Naive thymus-derived CD8-positive, alpha-beta T cell (primary cell): ENCODE measurements at regions not wholly inside any gene's neighbourhood (a gene's known extent, or its start where the extent isn't known, plus 50 kb on each side); places are given as distances from the start of the nearest gene placed in this dataset.
A peak's percentile ranks its signal among the peaks of the same experiment; 100 is the strongest.

Experiments used
- ATAC-seq, 2 donors: fragments of 150-1000 bp; cut with Tn5 transposase in 1 of 2; sonication (Bioruptor Pico), chemical (Tn5 transposase) in 1 of 2; 1 replicate in 1 of 2; 2 replicates in 1 of 2; pipeline ENCODE4 v1.10.0; 2021; ENCODE audit warnings: mild to moderate bottlenecking in 2 of 2, moderate library complexity in 2 of 2
- POLR2A ChIA-PET: fragments of 350-600 bp; sonication (Branson Sonifier 250); formaldehyde crosslinking; loops from one replicate; lab custom pipeline; 2021; ENCODE audit warnings: antibody characterized with exemption; lab: Charles Lee
- DNase-seq, 10 donors: peaks; one replicate each; pipeline versions ENCODE4 v3.0.0 to v3.0.0-alpha.2; 2020 to 2022
- H3K27ac Mint-ChIP-seq, 10 donors: one replicate each; pipeline ENCODE4 v1.8.0; 2020 to 2022; ENCODE audit warnings: mild to moderate bottlenecking in 10 of 10, mixed read lengths in 10 of 10, moderate library complexity in 4 of 10, inconsistent platforms in 1 of 10
- H3K27me3 Mint-ChIP-seq, 5 donors: one replicate each; pipeline ENCODE4 v1.8.0; 2021 to 2022; ENCODE audit warnings: mixed read lengths in 5 of 5
- H3K36me3 Mint-ChIP-seq, 3 donors: one replicate each; pipeline ENCODE4 v1.8.0; 2020 to 2022; ENCODE audit warnings: mixed read lengths in 3 of 3, mild to moderate bottlenecking in 2 of 3, inconsistent platforms in 1 of 3
- H3K4me1 Mint-ChIP-seq, 4 donors: one replicate each; pipeline ENCODE4 v1.8.0; 2021 to 2022; ENCODE audit warnings: mixed read lengths in 4 of 4
- H3K4me3 Mint-ChIP-seq, 10 donors: one replicate each; pipeline ENCODE4 v1.8.0; 2020 to 2022; ENCODE audit warnings: mild to moderate bottlenecking in 10 of 10, mixed read lengths in 10 of 10, moderate library complexity in 6 of 10, inconsistent platforms in 1 of 10
- H3K9me3 Mint-ChIP-seq, 9 donors: one replicate each; pipeline ENCODE4 v1.8.0; 2020 to 2022; ENCODE audit warnings: mixed read lengths in 9 of 9, mild to moderate bottlenecking in 3 of 9, inconsistent platforms in 1 of 9, moderate library complexity in 1 of 9

DNA sequence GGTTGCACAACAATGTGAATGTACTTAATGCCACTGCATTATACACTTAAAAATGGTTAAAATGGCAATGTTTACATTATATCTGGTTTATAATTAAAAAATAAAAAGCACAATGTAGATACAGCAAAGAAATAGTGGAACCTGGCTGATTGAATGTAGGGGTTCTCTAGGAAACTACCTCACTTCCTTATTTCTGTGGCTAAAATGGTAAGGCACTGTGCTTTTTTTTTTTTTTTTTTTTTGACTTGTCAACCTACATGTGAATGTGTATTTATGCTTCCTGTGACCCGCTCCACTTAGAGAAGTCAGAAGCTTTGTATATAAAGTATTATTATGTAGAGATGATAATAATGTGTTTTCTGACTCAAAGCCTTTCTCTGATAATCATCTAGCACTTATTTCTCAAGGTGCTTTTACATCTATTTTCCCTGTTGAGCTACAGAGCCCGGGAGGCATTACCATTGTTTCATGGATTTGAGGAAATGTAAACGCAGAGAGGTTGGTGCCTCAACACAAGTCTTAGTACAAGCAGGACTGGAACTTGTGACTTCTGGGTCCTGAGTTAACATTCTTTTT lies 55.0 kb downstream of the SOX4 start:
- POLR2A ChIA-PET: no interaction called here
- ATAC-seq (no peak), DNase-seq (no peak)
- Mint-ChIP-seq H3K4me3 (no peak overlapping the region), H3K36me3 (peaks cover 0 to 6% (median 0%) of the 10 kb centered on the region in 3 donors), H3K9me3 (peaks cover 0 to 17% (median 6%) of the 10 kb centered on the region in 9 donors), H3K27me3 (peaks cover 0 to 10% (median 2%) of the 10 kb centered on the region in 5 donors), H3K27ac (no peak overlapping the region), H3K4me1 (no peaks in the 10 kb centered on the region)

DNA sequence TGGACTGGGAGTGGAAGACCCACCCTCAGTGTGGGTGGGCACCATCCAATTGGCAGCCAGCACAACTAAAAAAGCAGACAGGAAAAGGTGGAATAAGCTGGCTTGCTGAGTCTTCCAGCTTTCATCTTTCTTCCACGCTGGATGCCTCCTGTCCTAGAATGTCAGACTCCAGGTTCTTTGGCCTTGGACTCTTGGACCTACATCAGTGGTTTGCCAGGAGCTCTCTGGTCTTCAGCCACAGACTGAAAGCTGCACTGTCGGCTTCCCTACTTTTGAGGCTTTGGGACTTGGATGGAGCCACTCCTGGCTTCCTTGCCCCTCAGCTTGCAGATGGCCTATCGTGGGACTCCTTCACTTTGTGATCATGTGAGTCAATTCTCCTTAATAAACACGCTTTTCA lies 59.8 kb downstream of the SOX4 start:
- peaks cover 0 to 17% (median 6%) of the 10 kb centered on the region in 9 donors for H3K9me3 Mint-ChIP-seq
- no peak for DNase-seq
- H3K36me3 Mint-ChIP-seq: peaks cover 0 to 6% (median 0%) of the 10 kb centered on the region in 3 donors
- peaks cover 0 to 4% (median 2%) of the 10 kb centered on the region in 5 donors for H3K27me3 Mint-ChIP-seq
- no peaks in the 10 kb centered on the region for H3K4me1 Mint-ChIP-seq
- no peak overlapping the region for H3K27ac Mint-ChIP-seq
- POLR2A ChIA-PET: no interaction called here
- no peak for ATAC-seq
- no peak overlapping the region for H3K4me3 Mint-ChIP-seq

DNA sequence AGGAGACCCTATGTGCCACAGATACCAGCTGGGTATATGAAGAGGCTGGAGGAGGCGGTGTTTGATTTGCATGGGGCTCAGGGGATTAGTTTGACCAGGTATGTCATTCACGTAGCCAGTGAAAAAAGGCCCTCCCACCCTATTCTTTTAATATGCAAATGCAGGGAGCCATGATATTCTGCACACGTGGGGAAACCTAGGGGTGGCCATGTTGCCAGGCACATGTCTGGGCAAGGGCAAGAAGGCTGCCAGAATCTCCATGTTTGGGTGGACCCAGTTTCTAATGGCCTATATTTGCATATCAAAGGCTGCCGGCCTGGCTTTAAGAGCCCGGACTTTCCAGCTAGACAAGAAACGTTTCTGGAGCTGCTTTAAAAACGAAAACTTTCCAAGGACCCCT lies 60.4 kb downstream of the SOX4 start:
- Mint-ChIP-seq H3K9me3 (peaks cover 0 to 17% (median 6%) of the 10 kb centered on the region in 9 donors), H3K4me1 (no peaks in the 10 kb centered on the region), H3K4me3 (no peak overlapping the region), H3K27ac (no peak overlapping the region), H3K27me3 (peaks cover 0 to 9% (median 2%) of the 10 kb centered on the region in 5 donors), H3K36me3 (peaks cover 0 to 6% (median 0%) of the 10 kb centered on the region in 3 donors)
- DNase-seq (no peak), ATAC-seq (no peak)
- POLR2A ChIA-PET: no interaction called here

DNA sequence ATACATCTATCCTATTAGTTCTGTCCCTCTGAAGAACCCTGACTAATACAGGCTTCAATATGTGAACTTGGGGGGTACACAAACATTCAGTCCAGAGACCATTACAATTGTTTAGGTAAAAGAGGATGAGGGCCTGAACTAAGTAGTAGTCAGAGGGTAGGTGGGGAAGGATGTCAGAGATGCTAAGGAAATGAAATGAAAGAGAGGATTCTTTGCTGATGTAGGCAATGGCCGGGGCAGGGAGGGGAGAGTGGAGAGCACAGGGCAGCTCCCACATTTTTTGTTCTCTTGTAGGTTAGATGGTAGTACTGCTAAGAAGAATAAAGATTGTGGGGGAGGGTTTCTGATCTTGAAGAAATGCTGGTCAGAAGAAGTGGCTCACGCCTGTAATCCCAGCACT lies 60.8 kb downstream of the SOX4 start:
- Mint-ChIP-seq H3K9me3 (peaks cover 0 to 17% (median 6%) of the 10 kb centered on the region in 9 donors), H3K27ac (no peak overlapping the region), H3K4me1 (no peaks in the 10 kb centered on the region), H3K27me3 (peaks cover 0 to 9% (median 2%) of the 10 kb centered on the region in 5 donors), H3K36me3 (peaks cover 0 to 6% (median 0%) of the 10 kb centered on the region in 3 donors), H3K4me3 (no peak overlapping the region)
- DNase-seq: no peak
- POLR2A ChIA-PET: no interaction called here
- no peak for ATAC-seq

DNA sequence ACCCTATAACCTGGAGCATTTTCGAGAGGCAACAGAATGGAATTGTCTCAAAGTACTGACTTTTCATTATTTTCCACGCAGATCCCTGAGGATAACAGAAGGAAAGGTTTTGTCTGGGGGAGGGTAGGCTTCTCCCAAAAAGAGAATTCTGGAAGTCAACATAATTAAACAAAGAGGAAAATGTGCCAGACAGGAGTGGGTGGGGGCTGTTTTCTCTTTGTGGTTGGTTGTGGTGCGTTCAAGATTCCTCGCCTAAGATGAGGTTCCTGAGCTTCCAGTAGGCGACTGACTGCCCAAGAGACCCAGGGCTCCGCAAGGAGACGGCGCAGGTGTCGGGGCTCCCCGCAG lies 70.4 kb downstream of the SOX4 start:
- Mint-ChIP-seq H3K4me1 (peaks cover 12 to 34% (median 31%) of the 10 kb centered on the region in 4 donors), H3K27me3 (peaks cover 40 to 80% (median 50%) of the 10 kb centered on the region in 5 donors), H3K36me3 (peaks cover 0 to 6% (median 0%) of the 10 kb centered on the region in 3 donors), H3K4me3 (peak overlapping the region in 5 of 10 donors; percentile 8 to 65 (median 11)), H3K27ac (no peak overlapping the region), H3K9me3 (peaks cover 0 to 4% (median 0%) of the 10 kb centered on the region in 9 donors)
- DNase-seq: no peak
- POLR2A ChIA-PET: interaction anchor here (1.1 kb wide), 1 partner anchor 70 kb away, joined by 3 read pairs; the partner anchor contains the start of gene SOX4
- no peak for ATAC-seq

DNA sequence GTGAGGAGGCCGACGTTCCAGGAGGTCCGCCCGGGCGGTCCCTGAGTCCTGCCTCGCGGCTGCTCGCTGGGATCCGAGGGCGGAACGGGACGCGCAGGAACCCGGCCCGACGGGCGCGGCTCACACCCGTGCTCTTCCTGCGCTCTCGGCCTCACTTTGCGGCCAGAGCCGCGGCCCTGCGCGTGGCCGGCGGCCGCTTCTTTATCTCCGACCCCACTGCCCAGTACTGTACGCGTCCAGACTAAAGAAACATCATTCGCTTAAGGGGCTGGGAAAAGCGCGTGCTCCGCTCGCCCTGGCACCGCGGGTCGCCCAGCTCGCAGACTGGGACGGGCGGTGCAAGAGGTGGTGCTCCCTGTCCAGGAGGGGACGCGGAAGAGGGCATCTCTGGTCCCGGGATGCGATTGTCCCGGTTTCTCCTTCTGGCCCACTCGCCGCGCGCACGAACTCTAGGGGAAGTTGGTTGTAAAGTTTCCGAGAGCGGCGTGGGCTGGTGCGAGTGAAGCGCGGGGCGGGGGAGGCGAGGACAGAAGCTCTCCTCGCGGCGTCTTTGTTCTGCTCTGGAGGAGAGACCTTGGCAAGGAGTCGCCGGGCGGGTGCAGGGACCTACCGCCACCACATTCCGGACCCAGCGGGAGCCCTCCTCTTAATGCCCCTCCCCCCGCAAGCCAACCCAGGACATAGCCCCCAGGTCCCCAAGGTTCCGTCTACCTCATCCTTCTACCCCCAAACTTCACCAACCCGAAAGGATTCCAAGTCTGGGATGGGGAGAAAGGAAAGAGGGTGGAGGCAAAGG lies 71.0 kb downstream of the SOX4 start:
- peaks cover 0 to 4% (median 0%) of the 10 kb centered on the region in 9 donors for H3K9me3 Mint-ChIP-seq
- ATAC-seq (peak in 1 of 2 donors; percentile 25), DNase-seq (no peak)
- H3K4me3 Mint-ChIP-seq: peak overlapping the region in 9 of 10 donors; percentile 48 to 78 (median 64)
- H3K36me3 Mint-ChIP-seq: peaks cover 0 to 6% (median 0%) of the 10 kb centered on the region in 3 donors
- POLR2A ChIA-PET: interaction anchor here (1.1 kb wide), 1 partner anchor 70 kb away, joined by 3 read pairs; the partner anchor contains the start of gene SOX4
- H3K27me3 Mint-ChIP-seq: peaks cover 42 to 84% (median 56%) of the 10 kb centered on the region in 5 donors
- H3K4me1 Mint-ChIP-seq: peaks cover 12 to 34% (median 31%) of the 10 kb centered on the region in 4 donors
- H3K27ac Mint-ChIP-seq: no peak overlapping the region

DNA sequence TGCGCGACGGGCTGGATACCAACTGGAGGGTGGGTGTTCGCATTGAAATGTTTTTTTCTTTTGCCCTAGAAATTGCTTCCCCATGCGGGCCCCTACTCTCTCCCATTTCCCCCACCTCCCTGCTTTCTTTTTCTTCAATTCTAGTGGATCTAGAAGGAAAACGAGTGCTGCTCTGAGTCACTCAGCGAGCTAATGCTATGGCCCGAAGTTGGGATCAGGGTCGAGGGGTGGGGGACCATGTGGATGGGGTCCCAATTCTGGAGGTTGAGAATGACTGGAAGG lies 71.5 kb downstream of the SOX4 start:
- Mint-ChIP-seq H3K27me3 (peaks cover 43 to 84% (median 56%) of the 10 kb centered on the region in 5 donors), H3K27ac (peak overlapping the region in 1 of 10 donors; percentile 72), H3K4me1 (peaks cover 12 to 34% (median 31%) of the 10 kb centered on the region in 4 donors), H3K9me3 (peaks cover 0 to 4% (median 0%) of the 10 kb centered on the region in 9 donors), H3K4me3 (peak overlapping the region in 6 of 10 donors; percentile 22 to 78 (median 64)), H3K36me3 (peaks cover 0 to 6% (median 0%) of the 10 kb centered on the region in 3 donors)
- DNase-seq (no peak), ATAC-seq (no peak)
- POLR2A ChIA-PET: no interaction called here

DNA sequence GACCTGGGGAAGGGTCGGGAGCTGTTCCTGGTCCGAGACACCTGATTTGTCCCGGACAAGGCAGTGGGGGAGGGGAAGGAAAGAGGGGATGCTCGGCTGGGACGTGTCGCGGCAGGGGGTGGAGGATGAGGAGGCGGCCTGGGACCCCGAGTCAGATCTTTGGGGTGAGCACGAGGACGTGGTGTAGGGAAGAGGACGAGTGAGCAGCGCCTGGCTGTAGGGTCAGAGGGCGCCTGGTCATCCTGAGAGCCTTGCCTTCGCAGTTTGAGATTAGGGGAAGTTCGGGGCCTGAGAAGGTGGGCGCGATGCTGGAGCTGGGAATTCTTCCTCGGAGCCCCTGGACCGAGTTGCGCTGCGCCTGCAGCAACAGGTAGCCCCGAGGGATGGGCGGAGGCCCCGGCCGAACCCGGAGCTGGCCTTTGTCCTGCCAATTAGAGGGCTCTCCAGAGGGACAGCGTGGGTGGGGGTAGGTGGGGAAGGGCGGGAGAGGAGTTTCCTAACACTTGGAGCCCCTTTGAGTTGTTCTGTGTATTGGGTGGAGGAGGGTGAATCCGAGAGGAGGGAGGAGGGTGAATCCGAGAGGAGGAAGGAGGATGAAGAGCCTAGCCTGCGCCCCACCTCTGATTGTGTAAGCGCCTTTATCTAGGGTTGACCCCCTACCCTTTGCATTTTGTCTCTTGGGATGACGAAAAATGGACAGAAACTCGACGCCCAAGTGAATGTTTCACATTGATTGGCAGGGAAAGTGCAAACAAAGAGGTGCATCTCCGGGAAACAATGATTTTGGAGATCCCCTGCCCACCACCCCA lies 72.0 kb downstream of the SOX4 start:
- Mint-ChIP-seq H3K27ac (peak overlapping the region in 2 of 10 donors; percentile 9 to 72), H3K27me3 (peaks cover 48 to 84% (median 61%) of the 10 kb centered on the region in 5 donors), H3K36me3 (peaks cover 0 to 6% (median 0%) of the 10 kb centered on the region in 3 donors), H3K9me3 (peaks cover 0 to 4% (median 0%) of the 10 kb centered on the region in 9 donors), H3K4me1 (peaks cover 12 to 34% (median 31%) of the 10 kb centered on the region in 4 donors), H3K4me3 (peak overlapping the region; percentile 55 to 78 (median 64))
- DNase-seq: no peak
- ATAC-seq: no peak
- POLR2A ChIA-PET: no interaction called here

DNA sequence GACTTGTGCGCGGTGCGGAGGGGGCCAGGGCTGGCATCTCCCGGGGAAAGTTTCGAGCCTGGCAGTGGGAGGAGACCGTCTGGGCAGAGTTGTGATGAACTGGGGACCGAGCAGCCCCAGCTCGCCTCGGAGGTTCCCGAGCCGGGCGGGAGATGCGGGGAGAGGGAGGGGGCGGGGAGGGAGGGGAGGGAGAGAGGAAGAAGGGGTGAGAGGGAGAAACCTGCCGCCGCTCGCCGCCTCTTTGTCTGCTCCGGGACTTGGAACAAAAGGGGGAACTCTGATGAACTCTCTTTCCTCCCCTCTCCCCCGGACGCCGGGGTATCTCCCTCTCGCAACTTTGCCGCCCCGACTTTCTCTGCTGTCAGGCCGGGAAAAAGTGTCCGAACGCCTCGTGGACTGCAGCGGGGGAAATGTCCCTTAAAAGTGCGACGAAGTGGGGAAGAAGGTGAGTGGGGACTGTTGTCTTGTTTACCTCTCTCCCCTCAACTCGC lies 72.7 kb downstream of the SOX4 start:
- Mint-ChIP-seq H3K4me1 (peaks cover 12 to 34% (median 31%) of the 10 kb centered on the region in 4 donors), H3K36me3 (peaks cover 0 to 6% (median 0%) of the 10 kb centered on the region in 3 donors), H3K27ac (no peak overlapping the region), H3K4me3 (peak overlapping the region; percentile 46 to 79 (median 70)), H3K9me3 (peaks cover 0 to 4% (median 0%) of the 10 kb centered on the region in 9 donors), H3K27me3 (peaks cover 48 to 81% (median 61%) of the 10 kb centered on the region in 5 donors)
- DNase-seq (no peak), ATAC-seq (no peak)
- POLR2A ChIA-PET: no interaction called here

DNA sequence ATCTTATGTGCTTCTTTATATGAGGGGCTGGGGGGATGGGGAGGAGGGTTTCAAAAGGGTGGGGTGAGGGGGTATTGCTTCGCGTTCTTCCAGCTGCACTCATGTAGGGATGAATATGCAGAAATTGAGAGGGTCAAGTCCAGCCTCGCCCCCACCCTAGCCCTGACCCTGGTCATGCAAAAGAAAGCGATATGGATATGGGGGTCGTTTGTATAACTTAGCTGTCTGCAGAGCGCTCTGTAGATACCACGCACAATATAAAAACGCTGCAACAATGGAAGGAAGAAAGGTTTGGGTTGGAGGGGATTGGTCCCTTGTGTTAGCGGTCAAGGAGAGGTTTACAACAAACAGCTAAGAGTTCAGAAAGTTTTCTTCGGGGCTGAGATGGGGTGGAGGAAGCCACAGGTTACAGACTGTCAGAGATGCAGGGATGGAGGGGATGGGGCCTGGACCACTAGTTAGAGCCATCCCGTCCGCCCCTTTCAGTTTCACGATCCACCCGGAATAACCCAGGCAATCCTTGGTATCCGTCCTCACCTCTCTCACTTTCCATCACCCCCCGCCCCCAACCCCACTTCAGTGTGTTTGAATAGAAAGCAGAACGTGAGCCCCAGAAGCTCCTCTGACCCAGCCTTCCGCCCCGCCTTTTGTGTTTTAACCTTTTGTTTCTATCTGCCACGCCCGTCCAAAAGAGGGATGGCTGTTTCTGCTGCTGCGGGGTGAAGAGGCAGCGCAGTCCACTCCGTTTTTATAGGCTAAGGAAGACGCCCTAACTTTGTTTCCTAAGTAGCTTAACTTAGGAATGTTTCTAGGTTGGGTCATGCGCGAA lies 73.5 kb downstream of the SOX4 start:
- Mint-ChIP-seq H3K4me1 (peaks cover 12 to 34% (median 31%) of the 10 kb centered on the region in 4 donors), H3K27ac (peak overlapping the region in 1 of 10 donors; percentile 34), H3K27me3 (peaks cover 47 to 73% (median 60%) of the 10 kb centered on the region in 5 donors), H3K9me3 (no peaks in the 10 kb centered on the region), H3K36me3 (peaks cover 0 to 6% (median 0%) of the 10 kb centered on the region in 3 donors), H3K4me3 (peak overlapping the region; percentile 40 to 79 (median 66))
- POLR2A ChIA-PET: interaction anchor here (0.7 kb wide), 1 partner anchor 8 kb away, joined by 5 read pairs; no protein-coding TSS in a partner anchor
- ATAC-seq (no peak), DNase-seq (no peak)

DNA sequence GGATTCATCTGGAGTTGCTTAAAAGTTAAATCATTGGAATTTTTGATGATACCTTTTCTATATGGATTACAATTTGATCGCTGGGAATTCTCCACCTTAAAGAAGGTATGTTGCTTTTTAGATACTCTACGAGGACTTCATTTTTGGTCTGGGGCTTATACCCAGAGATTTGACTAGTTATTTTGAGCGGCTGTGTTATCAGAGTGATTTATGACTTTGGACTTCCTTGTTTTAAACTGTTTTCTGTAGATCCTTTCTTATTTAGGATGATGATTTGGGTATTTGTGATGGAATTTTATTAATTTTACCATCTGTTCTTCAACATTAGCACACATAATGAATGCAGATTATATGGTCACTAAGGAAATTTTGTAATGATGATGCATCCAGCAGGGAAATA lies 75.2 kb downstream of the SOX4 start:
- Mint-ChIP-seq H3K4me1 (peaks cover 12 to 33% (median 30%) of the 10 kb centered on the region in 4 donors), H3K9me3 (no peaks in the 10 kb centered on the region)
- POLR2A ChIA-PET: no interaction called here

More for the DNA sequence above, 75.2 kb downstream of the SOX4 start:
- peaks cover 0 to 7% (median 0%) of the 10 kb centered on the region in 3 donors for H3K36me3 Mint-ChIP-seq
- no peak for DNase-seq
- H3K4me3 Mint-ChIP-seq: no peak overlapping the region
- H3K27ac Mint-ChIP-seq: no peak overlapping the region
- H3K27me3 Mint-ChIP-seq: peaks cover 37 to 70% (median 53%) of the 10 kb centered on the region in 5 donors
- no peak for ATAC-seq
